A673 (cell line): ENCODE measurements at regions not wholly inside any gene's neighbourhood (a gene's known extent, or its start where the extent isn't known, plus 50 kb on each side); places are given as distances from the start of the nearest gene placed in this dataset.

Source experiments
- BruUV-seq: library from RNA; stranded (reverse); fragments of 400-500 nt; replicated peaks from 2 replicates; lab custom pipeline; 2021; lab: Mats Ljungman, UMichigan
- CTCF ChIA-PET: fragments of 300-600 bp; sonication (Branson Sonifier 250); formaldehyde crosslinking; loops from one replicate; lab custom pipeline; 2022; ENCODE audit warnings: antibody characterized with exemption; lab: Charles Lee
- POLR2A ChIA-PET: fragments of 300-600 bp; sonication (Branson Sonifier 250); formaldehyde crosslinking; loops from one replicate; lab custom pipeline; 2022; ENCODE audit warnings: antibody characterized with exemption; ENCODE audit not compliant: low non-redundant PET; lab: Charles Lee
- DNase-seq: peaks from one replicate; pipeline ENCODE4 v3.0.0-alpha.2; 2015; ENCODE audit warnings: low spot score
- H3K27ac ChIP-seq: fragments of 200-600 bp; sonication (generic); 2 replicates; pipeline ENCODE4 v1.5.1; 2016; ENCODE audit warnings: mixed run types, low read depth, mild to moderate bottlenecking, mixed read lengths, antibody characterized with exemption, low read length; ENCODE audit not compliant: poor library complexity, severe bottlenecking
- H3K27me3 ChIP-seq: fragments of 200-600 bp; sonication (generic); replicated peaks from 2 replicates; pipeline ENCODE4 v1.6.1; 2017; ENCODE audit warnings: mixed run types, low read depth, mild to moderate bottlenecking, mixed read lengths, antibody characterized with exemption, low read length; ENCODE audit not compliant: insufficient read depth, poor library complexity
- H3K36me3 ChIP-seq: fragments of 200-600 bp; sonication (generic); 2 replicates; pipeline ENCODE4 v1.6.1; 2016; ENCODE audit warnings: mixed run types, mild to moderate bottlenecking, mixed read lengths, antibody characterized with exemption, low read length; ENCODE audit not compliant: insufficient read depth, poor library complexity, severe bottlenecking
- H3K4me1 ChIP-seq: fragments of 200-600 bp; sonication (generic); 2 replicates; pipeline ENCODE4 v1.6.1; 2017; ENCODE audit warnings: mixed run types, mild to moderate bottlenecking, mixed read lengths, antibody characterized with exemption, low read length; ENCODE audit not compliant: insufficient read depth, poor library complexity, severe bottlenecking
- H3K4me3 ChIP-seq: fragments of 200-600 bp; sonication (generic); 2 replicates; pipeline ENCODE4 v1.5.1; 2016; ENCODE audit warnings: low read depth, mixed run types, mild to moderate bottlenecking, mixed read lengths, low read length; ENCODE audit not compliant: poor library complexity, severe bottlenecking
- H3K9me3 ChIP-seq: fragments of 200-600 bp; sonication (generic); 2 replicates; pipeline ENCODE4 v1.6.1; 2016; ENCODE audit warnings: mixed run types, low read depth, mild to moderate bottlenecking, mixed read lengths, antibody characterized with exemption, low read length; ENCODE audit not compliant: poor library complexity, severe bottlenecking
- EZH2 ChIP-seq: fragments of 200-600 bp; sonication (generic); IDR thresholded peaks from 2 replicates; pipeline ENCODE4 v1.6.1; 2017; ENCODE audit warnings: borderline replicate concordance, low read depth, mild to moderate bottlenecking, mixed read lengths, antibody characterized with exemption, low read length; ENCODE audit not compliant: poor library complexity, severe bottlenecking
- intact Hi-C: fragments of 100-400 bp; cut with micrococcal nuclease; formaldehyde crosslinking; loops from one replicate; pipeline ENCODE4 v1.10.0; 2022; ENCODE audit not compliant: unreplicated experiment
- TF ChIP-seq, protein P1 (sequence below): fragments of 300-800, 200-600 bp; sonication (generic); conservative IDR thresholded peaks from 2 replicates; pipeline ENCODE4 v1.5.1; 2017; ENCODE audit warnings: low read depth, mild to moderate bottlenecking, antibody characterized with exemption, low read length, moderate library complexity, mixed read lengths

DNA sequence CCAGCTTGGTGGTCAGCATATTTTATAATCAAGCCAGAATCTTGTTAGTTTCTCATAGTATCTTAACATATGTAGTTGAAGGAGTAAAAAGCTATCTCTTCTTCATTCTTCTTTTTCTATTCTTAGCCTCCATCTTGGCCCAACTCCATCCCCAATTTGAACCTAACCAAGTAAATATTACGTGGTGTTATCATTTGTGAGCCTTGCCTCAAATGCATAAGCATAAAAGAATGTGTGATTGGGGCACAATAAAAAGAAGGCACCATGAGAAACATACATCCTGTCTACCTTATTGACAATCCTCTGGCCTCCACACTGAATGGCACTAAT, 181.4 kb upstream of the BMP4 start:
- no TSS peak for BruUV-seq
- ChIA-PET POLR2A (no interaction called here), CTCF (no interaction called here)
- TF ChIP-seq, protein P1, sequence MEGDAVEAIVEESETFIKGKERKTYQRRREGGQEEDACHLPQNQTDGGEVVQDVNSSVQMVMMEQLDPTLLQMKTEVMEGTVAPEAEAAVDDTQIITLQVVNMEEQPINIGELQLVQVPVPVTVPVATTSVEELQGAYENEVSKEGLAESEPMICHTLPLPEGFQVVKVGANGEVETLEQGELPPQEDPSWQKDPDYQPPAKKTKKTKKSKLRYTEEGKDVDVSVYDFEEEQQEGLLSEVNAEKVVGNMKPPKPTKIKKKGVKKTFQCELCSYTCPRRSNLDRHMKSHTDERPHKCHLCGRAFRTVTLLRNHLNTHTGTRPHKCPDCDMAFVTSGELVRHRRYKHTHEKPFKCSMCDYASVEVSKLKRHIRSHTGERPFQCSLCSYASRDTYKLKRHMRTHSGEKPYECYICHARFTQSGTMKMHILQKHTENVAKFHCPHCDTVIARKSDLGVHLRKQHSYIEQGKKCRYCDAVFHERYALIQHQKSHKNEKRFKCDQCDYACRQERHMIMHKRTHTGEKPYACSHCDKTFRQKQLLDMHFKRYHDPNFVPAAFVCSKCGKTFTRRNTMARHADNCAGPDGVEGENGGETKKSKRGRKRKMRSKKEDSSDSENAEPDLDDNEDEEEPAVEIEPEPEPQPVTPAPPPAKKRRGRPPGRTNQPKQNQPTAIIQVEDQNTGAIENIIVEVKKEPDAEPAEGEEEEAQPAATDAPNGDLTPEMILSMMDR, result no peak
- TF ChIP-seq EZH2, result no peak
- Histone ChIP-seq H3K9me3 (no peaks in the 10 kb centered on the region), H3K36me3 (no peaks in the 10 kb centered on the region), H3K4me1 (no peaks in the 10 kb centered on the region), H3K4me3 (no peak overlapping the region), H3K27ac (no peak overlapping the region), H3K27me3 (no peaks in the 10 kb centered on the region)
- DNase-seq, result no peak
- intact Hi-C loops, result no loop called here

DNA sequence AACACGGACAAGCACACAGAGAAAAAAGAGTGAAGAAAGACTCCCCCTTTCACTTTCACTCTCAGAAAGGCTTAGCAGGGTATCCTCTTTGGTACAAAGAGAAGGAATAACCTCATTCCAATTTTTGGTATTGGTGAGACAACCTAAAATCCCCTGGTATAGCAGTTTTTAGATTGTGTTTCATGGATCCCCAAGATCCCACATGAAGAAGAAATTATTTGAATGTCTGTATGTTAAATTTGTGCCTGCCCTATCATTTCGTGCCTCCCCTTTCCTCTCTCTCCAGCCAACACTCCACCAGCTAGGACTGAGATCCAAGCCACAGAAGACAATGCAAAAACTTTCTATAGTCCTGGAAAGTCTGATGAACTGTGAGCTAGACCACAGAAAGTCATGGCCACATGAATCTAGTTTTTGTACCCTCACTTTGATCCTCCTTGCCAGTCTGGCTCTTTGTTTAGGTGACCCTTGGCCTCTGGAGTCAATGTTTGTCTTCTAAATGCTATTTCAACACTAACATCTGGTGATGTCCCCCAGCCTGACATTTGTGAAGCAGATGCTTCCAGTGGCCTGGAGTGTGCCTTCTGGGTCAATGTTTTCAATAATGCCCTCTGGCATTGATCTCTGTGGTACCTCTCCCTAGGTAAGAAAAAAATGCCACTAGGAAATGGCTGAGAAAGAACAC, 181.9 kb upstream of the BMP4 start:
- Histone ChIP-seq H3K27me3 (no peaks in the 10 kb centered on the region), H3K4me1 (no peaks in the 10 kb centered on the region), H3K4me3 (no peak overlapping the region), H3K27ac (no peak overlapping the region), H3K36me3 (no peaks in the 10 kb centered on the region), H3K9me3 (no peaks in the 10 kb centered on the region)
- TF ChIP-seq, protein P1, result no peak
- no peak for TF ChIP-seq EZH2
- CTCF ChIA-PET, result no interaction called here
- no TSS peak for BruUV-seq
- no peak for DNase-seq
- POLR2A ChIA-PET, result no interaction called here
- intact Hi-C loops, result no loop called here

DNA sequence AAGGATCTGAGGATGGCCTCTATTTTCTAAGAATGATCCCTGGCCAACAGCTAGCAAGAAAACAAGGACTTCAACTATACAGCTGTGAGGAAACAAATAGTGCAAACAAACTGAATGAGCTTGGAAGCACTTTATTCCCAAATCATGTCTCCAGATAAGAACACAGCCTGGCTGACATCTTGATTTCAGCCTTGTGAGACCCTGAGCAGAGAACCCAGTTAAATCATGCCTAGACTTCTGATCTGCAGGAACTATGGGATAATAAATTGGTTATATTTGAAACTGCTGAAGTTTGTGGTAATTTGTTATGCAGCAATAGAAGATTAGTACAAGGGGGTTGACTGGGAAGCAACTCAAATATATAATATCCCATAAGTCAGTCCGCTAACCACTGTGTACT, 183.9 kb upstream of the BMP4 start:
- ChIA-PET CTCF (no interaction called here), POLR2A (no interaction called here)
- Histone ChIP-seq H3K27ac (no peak overlapping the region), H3K4me1 (no peaks in the 10 kb centered on the region), H3K36me3 (no peaks in the 10 kb centered on the region), H3K27me3 (no peaks in the 10 kb centered on the region), H3K9me3 (no peaks in the 10 kb centered on the region), H3K4me3 (no peak overlapping the region)
- no peak for TF ChIP-seq EZH2
- TF ChIP-seq, protein P1, result no peak
- intact Hi-C loops, result no loop called here
- DNase-seq, result no peak
- no TSS peak for BruUV-seq
